Activated naive CD4-positive, alpha-beta T cell treated with Interleukin-2 at 50 U/mL for 16 hours (primary cell): ENCODE measurements at regions not wholly inside any gene's neighbourhood (a gene's known extent, or its start where the extent isn't known, plus 50 kb on each side); places are given as distances from the start of the nearest gene placed in this dataset.

Experiments used
- DNase-seq: peaks from one replicate; pipeline ENCODE4 v3.0.0-alpha.2; 2020

GRCh38 chr2:67522148-67522547, 125.0 kb downstream of the ETAA1 start:
- DNase-seq: no peak

- no peak for DNase-seq
These were observed 127.1 kb downstream of the ETAA1 start for GRCh38 chr2:67524213-67524612.

GRCh38 chr2:67524777-67525176, 127.6 kb downstream of the ETAA1 start:
- no peak for DNase-seq

GRCh38 chr2:67526283-67526682, 129.2 kb downstream of the ETAA1 start:
- no peak for DNase-seq

- DNase-seq: no peak
These were observed 131.2 kb downstream of the ETAA1 start for GRCh38 chr2:67528320-67528719.

- no peak for DNase-seq
These were observed 135.3 kb downstream of the ETAA1 start for GRCh38 chr2:67532387-67532786.

GRCh38 chr2:67534745-67535144, 137.6 kb downstream of the ETAA1 start:
- no peak for DNase-seq

- DNase-seq: no peak
These were observed 143.8 kb downstream of the ETAA1 start for GRCh38 chr2:67540962-67541361.

GRCh38 chr2:67544286-67544685, 147.2 kb downstream of the ETAA1 start:
- DNase-seq: no peak

- no peak for DNase-seq
These were observed 151.4 kb downstream of the ETAA1 start for GRCh38 chr2:67548317-67549201.

- DNase-seq: no peak
These were observed 162.0 kb downstream of the ETAA1 start for GRCh38 chr2:67559156-67559555.

- no peak for DNase-seq
These were observed 163.8 kb downstream of the ETAA1 start for GRCh38 chr2:67560771-67561456.

- no peak for DNase-seq
These were observed 164.4 kb downstream of the ETAA1 start for GRCh38 chr2:67561457-67561965.

GRCh38 chr2:67564076-67564475, 166.9 kb downstream of the ETAA1 start:
- no peak for DNase-seq

GRCh38 chr2:67564626-67565025, 167.5 kb downstream of the ETAA1 start:
- no peak for DNase-seq

GRCh38 chr2:67565262-67565661, 168.1 kb downstream of the ETAA1 start:
- no peak for DNase-seq

GRCh38 chr2:67565761-67566160, 168.6 kb downstream of the ETAA1 start:
- DNase-seq: no peak

- no peak for DNase-seq
These were observed 169.2 kb downstream of the ETAA1 start for GRCh38 chr2:67566285-67566684.

GRCh38 chr2:67566958-67567635, 170.0 kb downstream of the ETAA1 start:
- no peak for DNase-seq

GRCh38 chr2:67567886-67568285, 170.8 kb downstream of the ETAA1 start:
- DNase-seq: no peak

- no peak for DNase-seq
These were observed 173.5 kb downstream of the ETAA1 start for GRCh38 chr2:67570611-67571010.

GRCh38 chr2:67571785-67572718, 174.9 kb downstream of the ETAA1 start:
- DNase-seq: no peak
